ENCODE measurements at regions not wholly inside any gene's neighbourhood (a gene's known extent, or its start where the extent isn't known, plus 50 kb on each side); places are given as distances from the start of the nearest gene placed in this dataset.
A peak's percentile ranks its signal among the peaks of the same experiment; 100 is the strongest.

DNA sequence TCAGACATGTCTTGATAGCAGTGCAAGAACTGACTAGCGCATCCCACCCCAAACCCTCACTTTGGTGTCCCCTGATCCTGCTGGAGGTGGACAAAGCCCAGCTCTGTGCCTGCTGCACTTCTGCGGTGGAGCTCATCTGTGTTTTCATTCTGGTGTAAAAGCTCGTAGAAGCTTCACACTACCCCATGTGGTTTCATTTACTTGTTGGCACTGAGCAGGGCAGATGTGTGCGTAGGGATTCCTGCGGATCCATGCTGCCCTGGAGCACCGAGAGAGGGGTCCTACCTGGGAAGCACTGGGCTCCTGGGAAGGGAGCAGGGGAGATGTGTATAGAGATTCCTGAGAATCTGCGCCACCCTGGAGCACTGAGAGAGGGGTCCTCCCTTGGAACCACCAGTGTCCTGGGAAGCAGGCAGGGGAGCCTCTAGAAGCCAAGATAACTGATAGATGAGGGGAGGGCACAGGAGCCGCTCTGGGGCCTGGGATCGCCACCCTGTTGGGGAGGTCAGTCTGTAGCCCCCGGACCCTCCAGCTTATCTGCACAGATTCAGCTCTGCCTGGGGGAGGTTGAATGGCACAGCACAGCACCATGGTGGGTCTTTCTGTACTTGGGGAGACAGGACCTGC is 106.9 kb upstream of the OTOS start:
- WGBS (ENCODE audit: low lambda C conversion rate, missing lambda C conversion rate): 73% methylated on average over 10 of the region's 10 CpGs
- no peak for DNase-seq (ENCODE audit: low spot score)
- no peak overlapping the region for H3K4me2 ChIP-seq

DNA sequence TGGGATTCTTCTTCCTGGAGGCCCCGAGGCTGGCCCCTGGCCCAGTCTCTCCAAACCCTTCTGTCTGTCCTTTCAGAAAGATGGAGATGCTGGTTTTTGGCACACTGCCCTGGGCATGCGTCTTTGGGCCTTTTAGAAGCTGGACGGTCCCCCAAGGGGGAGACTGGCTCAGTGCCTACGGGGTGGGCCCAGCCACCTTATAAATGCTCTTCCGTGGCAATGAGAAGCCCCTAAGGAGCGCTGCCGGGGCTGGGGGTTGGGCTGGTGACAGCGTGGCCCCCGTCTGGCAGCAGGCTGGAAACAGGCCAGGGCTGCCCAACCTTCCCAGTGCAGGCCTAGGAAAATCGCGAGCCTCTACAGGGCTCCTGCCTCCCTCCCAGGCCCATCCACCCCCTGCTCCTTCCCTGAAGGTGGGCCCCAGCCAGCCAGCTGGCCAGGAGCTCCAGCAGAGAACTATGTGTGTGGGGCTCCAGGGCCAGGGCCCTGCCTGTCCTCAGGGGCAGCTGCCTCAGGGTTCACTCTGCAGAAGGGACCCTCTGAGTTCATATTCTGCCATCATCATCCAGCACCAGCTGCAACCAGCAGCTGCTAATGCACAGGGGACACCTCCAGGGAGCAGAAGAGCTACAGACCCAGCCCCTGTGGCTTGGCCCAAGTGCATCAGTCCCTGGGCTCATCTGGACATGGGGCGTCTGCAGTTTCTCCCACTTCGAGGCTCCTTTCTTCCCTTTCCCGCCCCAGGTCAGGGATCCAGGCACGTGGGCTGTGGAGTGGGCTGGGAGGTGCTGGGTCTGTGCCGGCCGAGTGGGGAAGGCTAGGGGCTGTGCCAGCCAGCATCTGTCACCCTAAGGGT is 107.6 kb upstream of the OTOS start:
- no peak overlapping the region for H2AFZ ChIP-seq
- no peaks in the 10 kb centered on the region for H3K9me3 ChIP-seq (ENCODE audit: low read depth)
- DNase-seq (ENCODE audit: low spot score): no peak
- peaks cover 49% of the 10 kb centered on the region for H3K4me1 ChIP-seq (ENCODE audit: insufficient read depth)
- H3K27me3 ChIP-seq: no peaks in the 10 kb centered on the region
- H3K36me3 ChIP-seq (replicated peaks; ENCODE audit: insufficient read depth, low read depth): no peaks in the 10 kb centered on the region
- H3K9me2 ChIP-seq (replicated peaks; ENCODE audit: insufficient read depth): no peaks in the 10 kb centered on the region
- no peaks in the 10 kb centered on the region for H4K20me1 ChIP-seq (ENCODE audit: insufficient read depth, poor library complexity, severe bottlenecking)
- TF ChIP-seq EZH2phosphoT487 (IDR thresholded peaks at IDR 0.05; ENCODE audit: low read depth, severe bottlenecking, unreplicated experiment) (no peak), EZH2 (IDR thresholded peaks at IDR 0.05; ENCODE audit: borderline replicate concordance) (no peak)
- TF ChIP-seq, protein P1, sequence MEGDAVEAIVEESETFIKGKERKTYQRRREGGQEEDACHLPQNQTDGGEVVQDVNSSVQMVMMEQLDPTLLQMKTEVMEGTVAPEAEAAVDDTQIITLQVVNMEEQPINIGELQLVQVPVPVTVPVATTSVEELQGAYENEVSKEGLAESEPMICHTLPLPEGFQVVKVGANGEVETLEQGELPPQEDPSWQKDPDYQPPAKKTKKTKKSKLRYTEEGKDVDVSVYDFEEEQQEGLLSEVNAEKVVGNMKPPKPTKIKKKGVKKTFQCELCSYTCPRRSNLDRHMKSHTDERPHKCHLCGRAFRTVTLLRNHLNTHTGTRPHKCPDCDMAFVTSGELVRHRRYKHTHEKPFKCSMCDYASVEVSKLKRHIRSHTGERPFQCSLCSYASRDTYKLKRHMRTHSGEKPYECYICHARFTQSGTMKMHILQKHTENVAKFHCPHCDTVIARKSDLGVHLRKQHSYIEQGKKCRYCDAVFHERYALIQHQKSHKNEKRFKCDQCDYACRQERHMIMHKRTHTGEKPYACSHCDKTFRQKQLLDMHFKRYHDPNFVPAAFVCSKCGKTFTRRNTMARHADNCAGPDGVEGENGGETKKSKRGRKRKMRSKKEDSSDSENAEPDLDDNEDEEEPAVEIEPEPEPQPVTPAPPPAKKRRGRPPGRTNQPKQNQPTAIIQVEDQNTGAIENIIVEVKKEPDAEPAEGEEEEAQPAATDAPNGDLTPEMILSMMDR (IDR thresholded peaks at IDR 0.05; ENCODE audit: poor library complexity): no peak
- peak overlapping the region; percentile 64 for H3K27ac ChIP-seq
- H3K79me2 ChIP-seq: no peaks in the 10 kb centered on the region
- 81% methylated on average over 17 of the region's 17 CpGs for WGBS (ENCODE audit: low lambda C conversion rate, missing lambda C conversion rate)
- no peak overlapping the region for H3K4me3 ChIP-seq
- H3K4me2 ChIP-seq: peak overlapping the region; percentile 30

More for the DNA sequence above, 106.9 kb upstream of the OTOS start:
- Histone ChIP-seq H3K27me3 (no peaks in the 10 kb centered on the region), H3K9me2 (replicated peaks; ENCODE audit: insufficient read depth) (no peaks in the 10 kb centered on the region), H2AFZ (no peak overlapping the region), H3K4me1 (ENCODE audit: insufficient read depth) (peaks cover 46% of the 10 kb centered on the region), H3K36me3 (replicated peaks; ENCODE audit: insufficient read depth, low read depth) (no peaks in the 10 kb centered on the region), H3K9me3 (ENCODE audit: low read depth) (no peaks in the 10 kb centered on the region), H3K4me3 (no peak overlapping the region), H3K27ac (peak overlapping the region; percentile 64), H4K20me1 (ENCODE audit: insufficient read depth, poor library complexity, severe bottlenecking) (no peaks in the 10 kb centered on the region), H3K79me2 (no peaks in the 10 kb centered on the region)
- TF ChIP-seq EZH2 (IDR thresholded peaks at IDR 0.05; ENCODE audit: borderline replicate concordance): no peak
- TF ChIP-seq, protein P1 (IDR thresholded peaks at IDR 0.05; ENCODE audit: poor library complexity): no peak
- TF ChIP-seq EZH2phosphoT487 (IDR thresholded peaks at IDR 0.05; ENCODE audit: low read depth, severe bottlenecking, unreplicated experiment): no peak

GRCh38 chr2:240248721-240249422 is 108.4 kb upstream of the OTOS start:
- Histone ChIP-seq H3K9me3 (ENCODE audit: low read depth) (no peaks in the 10 kb centered on the region), H3K9me2 (replicated peaks; ENCODE audit: insufficient read depth) (no peaks in the 10 kb centered on the region), H3K4me3 (no peak overlapping the region), H2AFZ (no peak overlapping the region), H3K27ac (peak overlapping the region; percentile 64), H3K79me2 (no peaks in the 10 kb centered on the region), H3K27me3 (no peaks in the 10 kb centered on the region), H3K4me1 (ENCODE audit: insufficient read depth) (peaks cover 49% of the 10 kb centered on the region), H3K4me2 (no peak overlapping the region), H3K36me3 (replicated peaks; ENCODE audit: insufficient read depth, low read depth) (no peaks in the 10 kb centered on the region), H4K20me1 (ENCODE audit: insufficient read depth, poor library complexity, severe bottlenecking) (no peaks in the 10 kb centered on the region)
- TF ChIP-seq, protein P1 (IDR thresholded peaks at IDR 0.05; ENCODE audit: poor library complexity): no peak
- TF ChIP-seq EZH2 (IDR thresholded peaks at IDR 0.05; ENCODE audit: borderline replicate concordance) (no peak), EZH2phosphoT487 (IDR thresholded peaks at IDR 0.05; ENCODE audit: low read depth, severe bottlenecking, unreplicated experiment) (no peak)
- no peak for DNase-seq (ENCODE audit: low spot score)
- 89% methylated on average over 13 of the region's 14 CpGs for WGBS (ENCODE audit: low lambda C conversion rate, missing lambda C conversion rate)
